Thyroid gland (tissue), 4 donors: ENCODE measurements at regions not wholly inside any gene's neighbourhood (a gene's known extent, or its start where the extent isn't known, plus 50 kb on each side); places are given as distances from the start of the nearest gene placed in this dataset.

Experiments used
- CTCF ChIP-seq, 6 experiments: fragments of 200-600 bp in 3 of 6; fragments of 450-650 bp in 3 of 6; sonication (generic) in 3 of 6; IDR thresholded peaks; one replicate each; pipeline ENCODE4 v1.5.1; 2016 to 2019; ENCODE audit warnings: antibody characterized with exemption in 6 of 6, mild to moderate bottlenecking in 2 of 6, inconsistent platforms in 1 of 6, moderate library complexity in 1 of 6
- POLR2A ChIP-seq, 2 donors: fragments of 450-650 bp; IDR thresholded peaks; one replicate each; pipeline ENCODE4 v1.6.1; 2017; ENCODE audit warnings: antibody characterized with exemption in 2 of 2, mild to moderate bottlenecking in 2 of 2, moderate library complexity in 1 of 2

- TF ChIP-seq CTCF (IDR thresholded peaks at IDR 0.05) (no peak), POLR2A (IDR thresholded peaks at IDR 0.05) (no peak)
Observed at GRCh38 chr5:27497491-27497890, 459.1 kb upstream of the CDH9 start.
